Upper lobe of left lung (tissue), 4 donors: ENCODE measurements at regions not wholly inside any gene's neighbourhood (a gene's known extent, or its start where the extent isn't known, plus 50 kb on each side); places are given as distances from the start of the nearest gene placed in this dataset.

Experiments
- EP300 ChIP-seq, 4 donors: sonication (generic); formaldehyde crosslinking; IDR thresholded peaks; one replicate each; pipeline ENCODE4 v1.5.1; 2017; ENCODE audit warnings: antibody characterized with exemption in 4 of 4, control low read depth in 2 of 4
- POLR2A ChIP-seq, 4 donors: fragments of 450-650 bp; IDR thresholded peaks; one replicate each; pipeline ENCODE4 v1.5.1; 2016 to 2017; ENCODE audit warnings: antibody characterized with exemption in 4 of 4, mild to moderate bottlenecking in 2 of 4
- POLR2AphosphoS5 ChIP-seq, 2 donors: sonication (generic); formaldehyde crosslinking; IDR thresholded peaks; one replicate each; pipeline ENCODE4 v1.5.1; 2017; ENCODE audit warnings: antibody characterized with exemption in 2 of 2
- TF ChIP-seq, protein P1 (sequence below), 6 experiments: fragments of 450-650 bp in 4 of 6; fragments of 200-600 bp in 2 of 6; sonication (generic) in 2 of 6; IDR thresholded peaks; one replicate each; pipeline ENCODE4 v1.5.1; 2016 to 2019; ENCODE audit warnings: antibody characterized with exemption in 6 of 6

GRCh38 chr2:168338803-168339437 lies 91.5 kb upstream of the STK39 start:
- TF ChIP-seq, protein P1, sequence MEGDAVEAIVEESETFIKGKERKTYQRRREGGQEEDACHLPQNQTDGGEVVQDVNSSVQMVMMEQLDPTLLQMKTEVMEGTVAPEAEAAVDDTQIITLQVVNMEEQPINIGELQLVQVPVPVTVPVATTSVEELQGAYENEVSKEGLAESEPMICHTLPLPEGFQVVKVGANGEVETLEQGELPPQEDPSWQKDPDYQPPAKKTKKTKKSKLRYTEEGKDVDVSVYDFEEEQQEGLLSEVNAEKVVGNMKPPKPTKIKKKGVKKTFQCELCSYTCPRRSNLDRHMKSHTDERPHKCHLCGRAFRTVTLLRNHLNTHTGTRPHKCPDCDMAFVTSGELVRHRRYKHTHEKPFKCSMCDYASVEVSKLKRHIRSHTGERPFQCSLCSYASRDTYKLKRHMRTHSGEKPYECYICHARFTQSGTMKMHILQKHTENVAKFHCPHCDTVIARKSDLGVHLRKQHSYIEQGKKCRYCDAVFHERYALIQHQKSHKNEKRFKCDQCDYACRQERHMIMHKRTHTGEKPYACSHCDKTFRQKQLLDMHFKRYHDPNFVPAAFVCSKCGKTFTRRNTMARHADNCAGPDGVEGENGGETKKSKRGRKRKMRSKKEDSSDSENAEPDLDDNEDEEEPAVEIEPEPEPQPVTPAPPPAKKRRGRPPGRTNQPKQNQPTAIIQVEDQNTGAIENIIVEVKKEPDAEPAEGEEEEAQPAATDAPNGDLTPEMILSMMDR (IDR thresholded peaks at IDR 0.05) = no peak
- TF ChIP-seq POLR2AphosphoS5 (IDR thresholded peaks at IDR 0.05) = no peak
- no peak for TF ChIP-seq EP300 (IDR thresholded peaks at IDR 0.05)
- no peak for TF ChIP-seq POLR2A (IDR thresholded peaks at IDR 0.05)
